Central memory CD8-positive, alpha-beta T cell (primary cell): ENCODE measurements at regions not wholly inside any gene's neighbourhood (a gene's known extent, or its start where the extent isn't known, plus 50 kb on each side); places are given as distances from the start of the nearest gene placed in this dataset.
"Not testable (repeated sequence)": the region's sequence is repeated elsewhere in the genome, so short reads cannot be mapped to it uniquely, and the experiment has no call there.

Experiments used
- ATAC-seq: fragments of 150-1000 bp; cut with Tn5 transposase; replicated peaks from 2 replicates; pipeline ENCODE4 v1.10.0; 2022; ENCODE audit warnings: mild to moderate bottlenecking, moderate FRiP score, moderate number of reproducible peaks; ENCODE audit not compliant: poor library complexity, severe bottlenecking; ENCODE audit errors: extremely low read depth
- DNase-seq, 2 donors: peaks; one replicate each; pipeline ENCODE4 v3.0.0; 2021; ENCODE audit warnings: low spot score in 2 of 2
- H3K27ac Mint-ChIP-seq: one replicate; pipeline ENCODE4 v1.8.0; 2022; ENCODE audit warnings: low read depth, mild to moderate bottlenecking, moderate library complexity, mixed read lengths
- H3K27me3 Mint-ChIP-seq: one replicate; pipeline ENCODE4 v1.8.0; 2022; ENCODE audit warnings: mixed read lengths
- H3K36me3 Mint-ChIP-seq: one replicate; pipeline ENCODE4 v1.8.0; 2022; ENCODE audit warnings: mild to moderate bottlenecking, moderate library complexity, mixed read lengths; ENCODE audit not compliant: insufficient read depth
- H3K4me1 Mint-ChIP-seq: one replicate; pipeline ENCODE4 v1.8.0; 2022; ENCODE audit warnings: mixed read lengths
- H3K4me3 Mint-ChIP-seq: one replicate; pipeline ENCODE4 v1.8.0; 2022; ENCODE audit warnings: mild to moderate bottlenecking, moderate library complexity, mixed read lengths
- H3K9me3 Mint-ChIP-seq: one replicate; pipeline ENCODE4 v1.8.0; 2022; ENCODE audit warnings: mixed read lengths

GRCh38 chr3:124043023-124043422 is 51.1 kb upstream of the ROPN1 start:
- H3K9me3 Mint-ChIP-seq = no peaks in the 10 kb centered on the region
- DNase-seq (no peak), ATAC-seq (no peak)
- peaks cover 22% of the 10 kb centered on the region for H3K27me3 Mint-ChIP-seq
- no peak overlapping the region for H3K27ac Mint-ChIP-seq
- H3K36me3 Mint-ChIP-seq = no peaks in the 10 kb centered on the region
- H3K4me1 Mint-ChIP-seq = no peaks in the 10 kb centered on the region
- no peak overlapping the region for H3K4me3 Mint-ChIP-seq

GRCh38 chr3:124044956-124045355 is 53.0 kb upstream of the ROPN1 start:
- DNase-seq = no peak
- H3K27ac Mint-ChIP-seq = no peak overlapping the region
- peaks cover 22% of the 10 kb centered on the region for H3K27me3 Mint-ChIP-seq
- no peaks in the 10 kb centered on the region for H3K9me3 Mint-ChIP-seq
- H3K4me1 Mint-ChIP-seq = no peaks in the 10 kb centered on the region
- no peak overlapping the region for H3K4me3 Mint-ChIP-seq
- no peaks in the 10 kb centered on the region for H3K36me3 Mint-ChIP-seq
- ATAC-seq = no peak

DNA sequence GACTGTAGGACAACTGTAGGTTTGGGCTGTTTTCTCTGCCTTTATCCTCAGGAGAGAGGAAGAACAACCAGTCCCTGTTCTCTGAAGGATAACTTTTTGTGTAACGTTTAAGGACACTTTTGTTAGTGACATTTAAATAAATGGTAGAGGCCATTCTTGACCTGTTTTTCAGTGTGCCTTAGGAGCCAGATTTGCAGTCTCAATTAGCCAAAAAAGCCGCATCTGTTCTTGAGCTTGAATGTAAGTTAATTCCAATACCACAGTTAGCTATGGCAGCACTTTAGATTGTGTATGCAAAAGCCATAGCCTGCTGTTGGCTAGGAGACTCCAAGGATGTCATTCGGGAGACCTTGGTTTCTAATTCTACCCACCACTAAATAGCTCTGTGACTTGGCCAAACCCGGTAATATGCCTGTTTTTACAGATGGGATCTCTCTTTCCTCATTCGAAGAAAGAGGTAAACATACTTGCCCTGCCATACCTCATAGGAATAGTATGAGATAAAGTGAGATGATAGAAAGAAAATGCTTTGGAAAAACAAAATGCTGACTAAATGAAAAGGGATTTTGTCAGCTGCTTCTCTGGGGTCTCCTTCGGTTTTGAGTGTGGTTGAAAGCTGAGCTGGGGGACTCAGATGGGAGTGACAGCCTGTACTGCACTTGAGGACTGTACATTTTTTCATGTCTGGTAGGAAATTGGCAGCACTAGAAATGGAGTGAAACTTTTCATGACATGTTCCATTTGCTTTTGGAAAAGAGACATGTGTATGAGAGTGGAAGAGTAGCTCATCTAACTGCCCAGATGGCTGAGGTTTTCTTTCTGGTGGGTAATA is 57.3 kb upstream of the ROPN1 start:
- no peaks in the 10 kb centered on the region for H3K9me3 Mint-ChIP-seq
- no peak overlapping the region for H3K4me3 Mint-ChIP-seq
- no peak for DNase-seq
- H3K4me1 Mint-ChIP-seq = no peaks in the 10 kb centered on the region
- peaks cover 42% of the 10 kb centered on the region for H3K27me3 Mint-ChIP-seq
- H3K27ac Mint-ChIP-seq = no peak overlapping the region
- H3K36me3 Mint-ChIP-seq = no peaks in the 10 kb centered on the region
- no peak for ATAC-seq

GRCh38 chr3:124051636-124052035 is 59.7 kb upstream of the ROPN1 start:
- no peaks in the 10 kb centered on the region for H3K36me3 Mint-ChIP-seq
- ATAC-seq = no peak
- no peak overlapping the region for H3K27ac Mint-ChIP-seq
- no peaks in the 10 kb centered on the region for H3K4me1 Mint-ChIP-seq
- no peak overlapping the region for H3K4me3 Mint-ChIP-seq
- peaks cover 32% of the 10 kb centered on the region for H3K27me3 Mint-ChIP-seq
- H3K9me3 Mint-ChIP-seq = no peaks in the 10 kb centered on the region
- no peak for DNase-seq

- DNase-seq = no peak
- no peak for ATAC-seq
- no peaks in the 10 kb centered on the region for H3K9me3 Mint-ChIP-seq
- no peaks in the 10 kb centered on the region for H3K36me3 Mint-ChIP-seq
- H3K4me3 Mint-ChIP-seq = no peak overlapping the region
- H3K27me3 Mint-ChIP-seq = peaks cover 54% of the 10 kb centered on the region
- no peak overlapping the region for H3K27ac Mint-ChIP-seq
- H3K4me1 Mint-ChIP-seq = no peaks in the 10 kb centered on the region
These were observed 61.9 kb upstream of the ROPN1 start for GRCh38 chr3:124053871-124054270.

GRCh38 chr3:124056846-124057245 is 64.9 kb upstream of the ROPN1 start:
- DNase-seq (no peak), ATAC-seq (no peak)
- peaks cover 65% of the 10 kb centered on the region for H3K27me3 Mint-ChIP-seq
- H3K36me3 Mint-ChIP-seq = no peaks in the 10 kb centered on the region
- no peaks in the 10 kb centered on the region for H3K9me3 Mint-ChIP-seq
- H3K27ac Mint-ChIP-seq = no peak overlapping the region
- no peaks in the 10 kb centered on the region for H3K4me1 Mint-ChIP-seq
- no peak overlapping the region for H3K4me3 Mint-ChIP-seq

DNA sequence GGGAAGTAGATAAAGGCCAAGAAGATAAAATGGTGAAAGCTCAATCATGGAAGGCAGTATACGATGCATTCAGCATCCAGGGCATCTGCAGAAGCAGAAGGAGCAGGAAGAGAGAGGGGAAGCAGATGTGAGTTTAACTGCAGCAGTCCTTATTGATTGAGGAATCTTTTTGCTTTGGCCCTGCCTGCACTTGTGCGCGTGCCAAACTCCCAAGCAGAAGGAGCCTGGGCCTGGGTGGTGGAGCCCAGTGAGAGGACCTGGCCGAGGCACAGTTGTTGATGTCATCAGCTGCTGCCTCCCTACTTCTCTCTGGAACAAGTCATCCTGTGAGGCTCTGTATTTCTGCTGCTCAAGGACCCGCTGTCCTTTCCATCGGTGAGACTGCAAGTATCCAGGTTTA is 65.5 kb upstream of the ROPN1 start:
- no peak overlapping the region for H3K27ac Mint-ChIP-seq
- H3K9me3 Mint-ChIP-seq = no peaks in the 10 kb centered on the region
- ATAC-seq (no peak), DNase-seq (no peak)
- no peaks in the 10 kb centered on the region for H3K36me3 Mint-ChIP-seq
- no peak overlapping the region for H3K4me3 Mint-ChIP-seq
- H3K4me1 Mint-ChIP-seq = no peaks in the 10 kb centered on the region
- peaks cover 59% of the 10 kb centered on the region for H3K27me3 Mint-ChIP-seq

DNA sequence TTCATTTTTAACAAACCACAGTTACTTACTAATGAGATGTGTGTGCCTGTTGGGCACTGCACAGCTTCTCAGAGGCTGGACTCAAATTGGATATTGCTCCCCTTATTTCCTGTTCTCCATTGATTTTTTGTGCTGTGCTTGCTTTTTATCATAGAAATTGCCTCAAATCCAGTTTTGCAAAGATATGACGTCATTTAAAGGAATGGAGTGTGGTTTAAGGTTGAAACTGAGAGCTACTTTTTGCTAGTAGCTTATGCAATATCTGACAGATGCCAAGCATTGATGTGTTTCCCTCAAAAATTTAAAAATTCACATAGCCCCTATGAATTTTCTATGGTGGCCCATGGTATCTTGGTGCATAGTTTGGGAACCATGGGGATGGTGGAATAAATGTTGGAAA is 67.7 kb upstream of the ROPN1 start:
- ATAC-seq (no peak), DNase-seq (no peak)
- Mint-ChIP-seq H3K4me3 (no peak overlapping the region), H3K27ac (no peak overlapping the region), H3K27me3 (peaks cover 52% of the 10 kb centered on the region), H3K4me1 (no peaks in the 10 kb centered on the region), H3K9me3 (no peaks in the 10 kb centered on the region), H3K36me3 (no peaks in the 10 kb centered on the region)

- H3K4me3 Mint-ChIP-seq = no peak overlapping the region
- H3K4me1 Mint-ChIP-seq = no peaks in the 10 kb centered on the region
- peaks cover 1% of the 10 kb centered on the region for H3K36me3 Mint-ChIP-seq
- DNase-seq (no peak), ATAC-seq (no peak)
- H3K27me3 Mint-ChIP-seq = peaks cover 24% of the 10 kb centered on the region
- no peaks in the 10 kb centered on the region for H3K9me3 Mint-ChIP-seq
- no peak overlapping the region for H3K27ac Mint-ChIP-seq
These were observed 71.4 kb upstream of the ROPN1 start for GRCh38 chr3:124063197-124063909.

GRCh38 chr3:124064050-124064449 is 72.1 kb upstream of the ROPN1 start:
- no peak for DNase-seq
- no peaks in the 10 kb centered on the region for H3K4me1 Mint-ChIP-seq
- peaks cover 1% of the 10 kb centered on the region for H3K36me3 Mint-ChIP-seq
- no peaks in the 10 kb centered on the region for H3K9me3 Mint-ChIP-seq
- H3K4me3 Mint-ChIP-seq = no peak overlapping the region
- H3K27ac Mint-ChIP-seq = no peak overlapping the region
- H3K27me3 Mint-ChIP-seq = peaks cover 22% of the 10 kb centered on the region
- ATAC-seq = no peak

DNA sequence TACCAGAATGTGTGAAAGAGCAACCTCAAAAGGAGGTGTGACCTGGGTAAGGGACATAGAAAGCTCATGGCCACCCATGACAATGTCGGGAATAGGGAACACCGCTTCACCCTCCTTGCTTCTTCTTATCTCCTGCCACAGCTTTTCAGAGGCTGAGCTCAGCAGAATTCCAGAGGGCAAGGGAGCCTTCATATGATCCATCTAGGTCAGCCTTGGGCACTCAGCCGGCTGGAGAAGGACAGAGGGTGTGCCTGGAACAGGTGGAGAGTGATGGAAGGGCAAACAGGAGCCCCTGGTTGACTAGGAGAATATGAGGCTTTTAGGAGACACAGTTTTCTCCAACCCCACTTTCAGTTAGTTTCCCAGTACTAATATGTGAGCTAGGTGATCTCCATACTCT is 74.6 kb upstream of the ROPN1 start:
- not testable (repeated sequence) for DNase-seq, H3K4me3 Mint-ChIP-seq, H3K9me3 Mint-ChIP-seq, ATAC-seq, H3K36me3 Mint-ChIP-seq, H3K4me1 Mint-ChIP-seq, H3K27ac Mint-ChIP-seq
- peaks cover 15% of the 10 kb centered on the region for H3K27me3 Mint-ChIP-seq

DNA sequence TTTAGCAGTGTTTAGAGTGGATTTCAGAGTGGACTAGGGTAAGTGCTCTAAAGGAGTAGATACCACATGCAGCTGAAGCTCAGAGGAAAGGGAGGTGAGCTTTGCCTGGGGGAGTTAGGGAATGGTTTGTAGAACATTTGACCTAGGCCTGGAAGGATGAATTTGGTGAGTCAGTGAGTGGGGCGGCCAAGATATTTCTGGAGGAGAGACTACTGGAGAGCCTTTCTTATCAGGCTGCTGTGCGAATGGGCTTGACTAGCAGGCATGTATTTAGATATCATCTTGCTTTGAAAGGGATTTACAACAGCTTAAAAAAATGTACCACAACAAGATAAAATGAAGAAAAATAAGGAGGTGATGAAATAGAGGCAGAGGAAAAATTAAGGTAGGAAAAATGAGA is 77.8 kb upstream of the ROPN1 start:
- H3K4me3 Mint-ChIP-seq, H3K27ac Mint-ChIP-seq, H3K4me1 Mint-ChIP-seq, DNase-seq, ATAC-seq, H3K9me3 Mint-ChIP-seq, H3K36me3 Mint-ChIP-seq: not testable (repeated sequence)
- H3K27me3 Mint-ChIP-seq = peaks cover 25% of the 10 kb centered on the region

GRCh38 chr3:124075090-124075489 is 83.2 kb upstream of the ROPN1 start:
- not testable (repeated sequence) for H3K9me3 Mint-ChIP-seq, H3K27ac Mint-ChIP-seq, DNase-seq, H3K4me1 Mint-ChIP-seq, ATAC-seq, H3K4me3 Mint-ChIP-seq, H3K36me3 Mint-ChIP-seq
- H3K27me3 Mint-ChIP-seq = peaks cover 50% of the 10 kb centered on the region
